Esophagus muscularis mucosa (tissue), 4 donors: ENCODE measurements at regions not wholly inside any gene's neighbourhood (a gene's known extent, or its start where the extent isn't known, plus 50 kb on each side); places are given as distances from the start of the nearest gene placed in this dataset.
"Not testable (repeated sequence)": the region's sequence is repeated elsewhere in the genome, so short reads cannot be mapped to it uniquely, and the experiment has no call there.

Source experiments
- CTCF ChIP-seq, 3 experiments: fragments of 200-600 bp in 2 of 3; fragments of 450-650 bp in 1 of 3; sonication (generic) in 2 of 3; IDR thresholded peaks; one replicate each; pipeline ENCODE4 v1.5.1; 2017 to 2019; ENCODE audit warnings: antibody characterized with exemption in 3 of 3, mild to moderate bottlenecking in 2 of 3, moderate library complexity in 1 of 3
- EP300 ChIP-seq: sonication (generic); formaldehyde crosslinking; IDR thresholded peaks from one replicate; pipeline ENCODE4 v1.6.1; 2017; ENCODE audit warnings: antibody characterized with exemption
- POLR2A ChIP-seq: fragments of 450-650 bp; IDR thresholded peaks from one replicate; pipeline ENCODE4 v1.6.1; 2017; ENCODE audit warnings: antibody characterized with exemption, moderate library complexity, mild to moderate bottlenecking, low read depth
- POLR2AphosphoS5 ChIP-seq, 2 donors: sonication (generic); formaldehyde crosslinking; IDR thresholded peaks; one replicate each; pipeline ENCODE4 v1.6.1; 2017; ENCODE audit warnings: antibody characterized with exemption in 2 of 2

GRCh38 chr3:20238199-20238598 is 52.2 kb upstream of the SGO1 start:
- TF ChIP-seq POLR2AphosphoS5 (IDR thresholded peaks at IDR 0.05); POLR2A; EP300; CTCF (IDR thresholded peaks at IDR 0.05): not testable (repeated sequence)
